ENCODE measurements at regions not wholly inside any gene's neighbourhood (a gene's known extent, or its start where the extent isn't known, plus 50 kb on each side); places are given as distances from the start of the nearest gene placed in this dataset.
"Not testable (repeated sequence)": the region's sequence is repeated elsewhere in the genome, so short reads cannot be mapped to it uniquely, and the experiment has no call there.

GRCh38 chr10:25808372-25808771 lies 125.7 kb upstream of the MYO3A start:
- no peak for DNase-seq (ENCODE audit: low read depth in 2 of 2)

- no peak for DNase-seq (ENCODE audit: low read depth in 2 of 2)
These were observed 122.9 kb upstream of the MYO3A start for GRCh38 chr10:25811052-25811685.

GRCh38 chr10:25813511-25813910 lies 120.5 kb upstream of the MYO3A start:
- DNase-seq (ENCODE audit: low read depth in 2 of 2): no peak

GRCh38 chr10:25815236-25815635 lies 118.8 kb upstream of the MYO3A start:
- no peak for DNase-seq (ENCODE audit: low read depth in 2 of 2)

- no peak for DNase-seq (ENCODE audit: low read depth in 2 of 2)
These were observed 117.8 kb upstream of the MYO3A start for GRCh38 chr10:25815999-25816768.

- no peak for DNase-seq (ENCODE audit: low read depth in 2 of 2)
These were observed 116.8 kb upstream of the MYO3A start for GRCh38 chr10:25817200-25817599.

GRCh38 chr10:25818751-25819150 lies 115.3 kb upstream of the MYO3A start:
- no peak for DNase-seq (ENCODE audit: low read depth in 2 of 2)

GRCh38 chr10:25820472-25820871 lies 113.6 kb upstream of the MYO3A start:
- no peak for DNase-seq (ENCODE audit: low read depth in 2 of 2)

- DNase-seq (ENCODE audit: low read depth in 2 of 2): no peak
These were observed 113.2 kb upstream of the MYO3A start for GRCh38 chr10:25820874-25821273.

GRCh38 chr10:25824050-25824449 lies 110.0 kb upstream of the MYO3A start:
- no peak for DNase-seq (ENCODE audit: low read depth in 2 of 2)

GRCh38 chr10:25828475-25828874 lies 105.6 kb upstream of the MYO3A start:
- DNase-seq (ENCODE audit: low read depth in 2 of 2): no peak

- DNase-seq (ENCODE audit: low read depth in 2 of 2): no peak
These were observed 102.9 kb upstream of the MYO3A start for GRCh38 chr10:25831080-25831479.

- DNase-seq (ENCODE audit: low read depth in 2 of 2): no peak
These were observed 94.3 kb upstream of the MYO3A start for GRCh38 chr10:25839683-25840082.

- not testable (repeated sequence) for DNase-seq (ENCODE audit: low read depth in 2 of 2)
These were observed 93.2 kb upstream of the MYO3A start for GRCh38 chr10:25840875-25841274.

- DNase-seq (ENCODE audit: low read depth in 2 of 2): no peak
These were observed 91.9 kb upstream of the MYO3A start for GRCh38 chr10:25842146-25842545.

GRCh38 chr10:25843551-25844170 lies 90.4 kb upstream of the MYO3A start:
- DNase-seq (ENCODE audit: low read depth in 2 of 2): no peak

GRCh38 chr10:25844716-25845115 lies 89.3 kb upstream of the MYO3A start:
- DNase-seq (ENCODE audit: low read depth in 2 of 2): not testable (repeated sequence)

- no peak for DNase-seq (ENCODE audit: low read depth in 2 of 2)
These were observed 84.8 kb upstream of the MYO3A start for GRCh38 chr10:25849268-25849667.

- no peak for DNase-seq (ENCODE audit: low read depth in 2 of 2)
These were observed 84.0 kb upstream of the MYO3A start for GRCh38 chr10:25849988-25850387.

GRCh38 chr10:25851548-25851947 lies 82.5 kb upstream of the MYO3A start:
- DNase-seq (ENCODE audit: low read depth in 2 of 2): no peak

- DNase-seq (ENCODE audit: low read depth in 2 of 2): no peak
These were observed 81.6 kb upstream of the MYO3A start for GRCh38 chr10:25852364-25852941.

- DNase-seq (ENCODE audit: low read depth in 2 of 2): no peak
These were observed 76.0 kb upstream of the MYO3A start for GRCh38 chr10:25858076-25858475.

GRCh38 chr10:25865267-25865666 lies 68.8 kb upstream of the MYO3A start:
- DNase-seq (ENCODE audit: low read depth in 2 of 2): no peak
